ENCODE measurements at regions not wholly inside any gene's neighbourhood (a gene's known extent, or its start where the extent isn't known, plus 50 kb on each side); places are given as distances from the start of the nearest gene placed in this dataset.

GRCh38 chr19:28494461-28494860 lies 718.5 kb downstream of the UQCRFS1 start:
- TF ChIP-seq, protein P1, sequence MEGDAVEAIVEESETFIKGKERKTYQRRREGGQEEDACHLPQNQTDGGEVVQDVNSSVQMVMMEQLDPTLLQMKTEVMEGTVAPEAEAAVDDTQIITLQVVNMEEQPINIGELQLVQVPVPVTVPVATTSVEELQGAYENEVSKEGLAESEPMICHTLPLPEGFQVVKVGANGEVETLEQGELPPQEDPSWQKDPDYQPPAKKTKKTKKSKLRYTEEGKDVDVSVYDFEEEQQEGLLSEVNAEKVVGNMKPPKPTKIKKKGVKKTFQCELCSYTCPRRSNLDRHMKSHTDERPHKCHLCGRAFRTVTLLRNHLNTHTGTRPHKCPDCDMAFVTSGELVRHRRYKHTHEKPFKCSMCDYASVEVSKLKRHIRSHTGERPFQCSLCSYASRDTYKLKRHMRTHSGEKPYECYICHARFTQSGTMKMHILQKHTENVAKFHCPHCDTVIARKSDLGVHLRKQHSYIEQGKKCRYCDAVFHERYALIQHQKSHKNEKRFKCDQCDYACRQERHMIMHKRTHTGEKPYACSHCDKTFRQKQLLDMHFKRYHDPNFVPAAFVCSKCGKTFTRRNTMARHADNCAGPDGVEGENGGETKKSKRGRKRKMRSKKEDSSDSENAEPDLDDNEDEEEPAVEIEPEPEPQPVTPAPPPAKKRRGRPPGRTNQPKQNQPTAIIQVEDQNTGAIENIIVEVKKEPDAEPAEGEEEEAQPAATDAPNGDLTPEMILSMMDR (conservative IDR thresholded peaks at IDR 0.05; ENCODE audit: low read length), result no peak
- TF ChIP-seq EZH2phosphoT487 (IDR thresholded peaks at IDR 0.05; ENCODE audit: borderline replicate concordance), result no peak

Data from Loucy (cell line).